ENCODE measurements at regions not wholly inside any gene's neighbourhood (a gene's known extent, or its start where the extent isn't known, plus 50 kb on each side); places are given as distances from the start of the nearest gene placed in this dataset.

GRCh38 chr10:6657196-6657595 is 77.1 kb upstream of the PRKCQ start:
- 37 to 43% methylated on average over 2 of the region's 2 CpGs for WGBS, 2 experiments (ENCODE audit: low coverage in 1 of 2, low lambda C conversion rate in 2 of 2, missing lambda C conversion rate in 2 of 2)
- Histone ChIP-seq H4K20me1 (ENCODE audit: insufficient read depth) (no peaks in the 10 kb centered on the region), H3K27me3 (replicated peaks; ENCODE audit: insufficient read depth) (peaks cover 24% of the 10 kb centered on the region; the same call in 1 of the 2 replicates), H3K9ac (no peak overlapping the region), H3K4me3 (no peak overlapping the region), H3K36me3 (ENCODE audit: low read depth) (no peaks in the 10 kb centered on the region), H3K79me2 (ENCODE audit: insufficient read depth) (no peaks in the 10 kb centered on the region), H3F3A (ENCODE audit: insufficient read depth) (no peaks in the 10 kb centered on the region), H3K9me2 (ENCODE audit: insufficient read depth) (no peaks in the 10 kb centered on the region), H3K4me1 (ENCODE audit: insufficient read depth) (no peaks in the 10 kb centered on the region), H3K4me2 (ENCODE audit: unreplicated experiment) (no peak overlapping the region), H3K27ac (no peak overlapping the region), H3K9me3 (ENCODE audit: low read depth) (no peaks in the 10 kb centered on the region), H2AFZ (no peak overlapping the region)
- in situ Hi-C loops (cut with MboI), result loop anchor here (25.0 kb wide), 1 partner anchor 755 kb away; the partner anchor contains the start of gene SFMBT2
- no peak for DNase-seq
- no peak for TF ChIP-seq EZH2phosphoT487 (IDR thresholded peaks at IDR 0.05; ENCODE audit: insufficient read depth, low read depth)
- TF ChIP-seq EZH2 (IDR thresholded peaks at IDR 0.05; ENCODE audit: insufficient read depth, poor library complexity, severe bottlenecking), result no peak

GRCh38 chr10:6654571-6654970 is 74.5 kb upstream of the PRKCQ start:
- H3K27ac ChIP-seq, result no peak overlapping the region
- H3K4me2 ChIP-seq (ENCODE audit: unreplicated experiment), result no peak overlapping the region
- H2AFZ ChIP-seq, result no peak overlapping the region
- no peaks in the 10 kb centered on the region for H3K4me1 ChIP-seq (ENCODE audit: insufficient read depth)
- no peak for TF ChIP-seq EZH2 (IDR thresholded peaks at IDR 0.05; ENCODE audit: insufficient read depth, poor library complexity, severe bottlenecking)
- TF ChIP-seq EZH2phosphoT487 (IDR thresholded peaks at IDR 0.05; ENCODE audit: insufficient read depth, low read depth), result no peak
- DNase-seq, result no peak
- 23 to 30% methylated on average over 2 of the region's 2 CpGs for WGBS, 2 experiments (ENCODE audit: low coverage in 1 of 2, low lambda C conversion rate in 2 of 2, missing lambda C conversion rate in 2 of 2)
- H3K4me3 ChIP-seq, result no peak overlapping the region
- H3K9me3 ChIP-seq (ENCODE audit: low read depth), result no peaks in the 10 kb centered on the region
- no peaks in the 10 kb centered on the region for H3K36me3 ChIP-seq (ENCODE audit: low read depth)
- H3F3A ChIP-seq (ENCODE audit: insufficient read depth), result no peaks in the 10 kb centered on the region
- peaks cover 12% of the 10 kb centered on the region; the same call in 1 of the 2 replicates for H3K27me3 ChIP-seq (replicated peaks; ENCODE audit: insufficient read depth)
- H3K9ac ChIP-seq, result no peak overlapping the region
- no peaks in the 10 kb centered on the region for H3K9me2 ChIP-seq (ENCODE audit: insufficient read depth)
- H3K79me2 ChIP-seq (ENCODE audit: insufficient read depth), result no peaks in the 10 kb centered on the region
- in situ Hi-C loops (cut with MboI), result loop anchor here (25.0 kb wide), 1 partner anchor 758 kb away; the partner anchor contains the start of gene SFMBT2
- no peaks in the 10 kb centered on the region for H4K20me1 ChIP-seq (ENCODE audit: insufficient read depth)

GRCh38 chr10:6650586-6650985 is 70.5 kb upstream of the PRKCQ start:
- Histone ChIP-seq H3K27me3 (replicated peaks; ENCODE audit: insufficient read depth) (0 out of 2 replicates have a peak, but pooled peaks cover 4% of the 10 kb centered on the region), H4K20me1 (ENCODE audit: insufficient read depth) (no peaks in the 10 kb centered on the region), H3K27ac (no peak overlapping the region), H3K4me1 (ENCODE audit: insufficient read depth) (no peaks in the 10 kb centered on the region), H3K4me2 (ENCODE audit: unreplicated experiment) (no peak overlapping the region), H3F3A (ENCODE audit: insufficient read depth) (no peaks in the 10 kb centered on the region), H3K9me3 (ENCODE audit: low read depth) (no peaks in the 10 kb centered on the region), H3K9me2 (ENCODE audit: insufficient read depth) (no peaks in the 10 kb centered on the region), H3K4me3 (no peak overlapping the region), H3K79me2 (ENCODE audit: insufficient read depth) (no peaks in the 10 kb centered on the region), H3K36me3 (ENCODE audit: low read depth) (no peaks in the 10 kb centered on the region), H2AFZ (no peak overlapping the region), H3K9ac (no peak overlapping the region)
- TF ChIP-seq EZH2 (IDR thresholded peaks at IDR 0.05; ENCODE audit: insufficient read depth, poor library complexity, severe bottlenecking), result no peak
- no peak for TF ChIP-seq EZH2phosphoT487 (IDR thresholded peaks at IDR 0.05; ENCODE audit: insufficient read depth, low read depth)
- DNase-seq, result no peak
- in situ Hi-C loops (cut with MboI), result loop anchor here (25.0 kb wide), 1 partner anchor 762 kb away; the partner anchor contains the start of gene SFMBT2
- WGBS, 2 experiments (ENCODE audit: low coverage in 1 of 2, low lambda C conversion rate in 2 of 2, missing lambda C conversion rate in 2 of 2), result 65 to 68% methylated on average over 6 of the region's 6 CpGs

- no peak overlapping the region for H3K4me3 ChIP-seq
- no peak for DNase-seq
- H4K20me1 ChIP-seq (ENCODE audit: insufficient read depth), result no peaks in the 10 kb centered on the region
- no peaks in the 10 kb centered on the region for H3K9me3 ChIP-seq (ENCODE audit: low read depth)
- WGBS, 2 experiments (ENCODE audit: low coverage in 1 of 2, low lambda C conversion rate in 2 of 2, missing lambda C conversion rate in 2 of 2), result 50 to 55% methylated on average over 6 of the region's 6 CpGs
- no peaks in the 10 kb centered on the region for H3K79me2 ChIP-seq (ENCODE audit: insufficient read depth)
- H3K4me1 ChIP-seq (ENCODE audit: insufficient read depth), result no peaks in the 10 kb centered on the region
- no peak overlapping the region for H3K4me2 ChIP-seq (ENCODE audit: unreplicated experiment)
- no peaks in the 10 kb centered on the region for H3F3A ChIP-seq (ENCODE audit: insufficient read depth)
- no peak for TF ChIP-seq EZH2 (IDR thresholded peaks at IDR 0.05; ENCODE audit: insufficient read depth, poor library complexity, severe bottlenecking)
- no peak for TF ChIP-seq EZH2phosphoT487 (IDR thresholded peaks at IDR 0.05; ENCODE audit: insufficient read depth, low read depth)
- no peak overlapping the region for H2AFZ ChIP-seq
- no peak overlapping the region for H3K27ac ChIP-seq
- 0 out of 2 replicates have a peak, but pooled peaks cover 4% of the 10 kb centered on the region for H3K27me3 ChIP-seq (replicated peaks; ENCODE audit: insufficient read depth)
- H3K9me2 ChIP-seq (ENCODE audit: insufficient read depth), result no peaks in the 10 kb centered on the region
- in situ Hi-C loops (cut with MboI), result loop anchor here (25.0 kb wide), 1 partner anchor 762 kb away; the partner anchor contains the start of gene SFMBT2
- no peaks in the 10 kb centered on the region for H3K36me3 ChIP-seq (ENCODE audit: low read depth)
- H3K9ac ChIP-seq, result no peak overlapping the region
Measured at GRCh38 chr10:6649903-6650302, 69.8 kb upstream of the PRKCQ start.
